ENCODE measurements at regions not wholly inside any gene's neighbourhood (a gene's known extent, or its start where the extent isn't known, plus 50 kb on each side); places are given as distances from the start of the nearest gene placed in this dataset.

GRCh38 chr7:26919906-26920493 lies 55.6 kb upstream of the SKAP2 start:
- intact Hi-C loops (cut with DNase I; ENCODE audit: low total_unique reads): no loop called here
- no peaks in the 10 kb centered on the region for H3K36me3 ChIP-seq
- DNase-seq: no peak
- no peaks in the 10 kb centered on the region for H3K4me1 ChIP-seq
- no peak overlapping the region for H3K27ac ChIP-seq
- no peak overlapping the region for H3K4me3 ChIP-seq
- H3K27me3 ChIP-seq: no peaks in the 10 kb centered on the region
- H3K9me3 ChIP-seq: no peaks in the 10 kb centered on the region
- TF ChIP-seq CTCF (IDR thresholded peaks at IDR 0.05): no peak

- intact Hi-C loops (cut with DNase I; ENCODE audit: low total_unique reads): no loop called here
- Histone ChIP-seq H3K9me3 (no peaks in the 10 kb centered on the region), H3K4me1 (no peaks in the 10 kb centered on the region), H3K27ac (no peak overlapping the region), H3K27me3 (no peaks in the 10 kb centered on the region), H3K36me3 (no peaks in the 10 kb centered on the region), H3K4me3 (no peak overlapping the region)
- DNase-seq: no peak
- TF ChIP-seq CTCF (IDR thresholded peaks at IDR 0.05) (no peak), POLR2A (IDR thresholded peaks at IDR 0.05) (no peak)
Measured at GRCh38 chr7:26918241-26918640, 53.9 kb upstream of the SKAP2 start.

GRCh38 chr7:26916779-26917320 lies 52.5 kb upstream of the SKAP2 start:
- TF ChIP-seq POLR2A (IDR thresholded peaks at IDR 0.05) (no peak), CTCF (IDR thresholded peaks at IDR 0.05) (no peak)
- no peaks in the 10 kb centered on the region for H3K9me3 ChIP-seq
- no peak for DNase-seq
- H3K27me3 ChIP-seq: no peaks in the 10 kb centered on the region
- no peak overlapping the region for H3K4me3 ChIP-seq
- H3K27ac ChIP-seq: no peak overlapping the region
- no peaks in the 10 kb centered on the region for H3K36me3 ChIP-seq
- H3K4me1 ChIP-seq: no peaks in the 10 kb centered on the region
- intact Hi-C loops (cut with DNase I; ENCODE audit: low total_unique reads): no loop called here

GRCh38 chr7:26916336-26916735 lies 51.9 kb upstream of the SKAP2 start:
- Histone ChIP-seq H3K4me1 (no peaks in the 10 kb centered on the region), H3K36me3 (no peaks in the 10 kb centered on the region), H3K27me3 (no peaks in the 10 kb centered on the region), H3K9me3 (no peaks in the 10 kb centered on the region), H3K27ac (no peak overlapping the region), H3K4me3 (no peak overlapping the region)
- no peak for DNase-seq
- intact Hi-C loops (cut with DNase I; ENCODE audit: low total_unique reads): no loop called here
- TF ChIP-seq POLR2A (IDR thresholded peaks at IDR 0.05): no peak
- TF ChIP-seq CTCF (IDR thresholded peaks at IDR 0.05): no peak

Measured in uterus (tissue), 3 donors.